GM21526 (cell line): ENCODE measurements at regions not wholly inside any gene's neighbourhood (a gene's known extent, or its start where the extent isn't known, plus 50 kb on each side); places are given as distances from the start of the nearest gene placed in this dataset.

ENCODE experiments used
- ATAC-seq: cut with Tn5 transposase; IDR thresholded peaks from one replicate; pipeline ENCODE4 v1.9.1; 2021; ENCODE audit warnings: moderate library complexity; ENCODE audit not compliant: unreplicated experiment, low FRiP score

DNA sequence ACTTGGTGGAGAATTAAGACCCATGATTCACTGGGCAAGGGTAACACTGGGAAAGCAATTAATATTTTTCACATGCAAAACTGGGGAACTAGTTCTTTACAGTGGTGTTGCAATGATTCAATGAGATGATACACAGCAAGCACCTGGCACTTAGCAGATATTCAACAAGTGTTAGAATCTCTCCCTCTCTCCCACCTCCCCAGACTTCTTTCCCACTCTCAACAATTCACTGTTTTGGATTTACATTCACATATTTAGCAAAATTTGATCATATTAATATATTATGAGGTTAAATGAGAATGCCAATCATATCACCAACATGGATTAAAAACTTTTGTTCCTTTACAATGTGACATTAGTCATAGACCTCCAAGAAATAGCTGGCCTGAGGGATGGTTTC, 223.1 kb upstream of the GRIP1 start:
- no peak for ATAC-seq

DNA sequence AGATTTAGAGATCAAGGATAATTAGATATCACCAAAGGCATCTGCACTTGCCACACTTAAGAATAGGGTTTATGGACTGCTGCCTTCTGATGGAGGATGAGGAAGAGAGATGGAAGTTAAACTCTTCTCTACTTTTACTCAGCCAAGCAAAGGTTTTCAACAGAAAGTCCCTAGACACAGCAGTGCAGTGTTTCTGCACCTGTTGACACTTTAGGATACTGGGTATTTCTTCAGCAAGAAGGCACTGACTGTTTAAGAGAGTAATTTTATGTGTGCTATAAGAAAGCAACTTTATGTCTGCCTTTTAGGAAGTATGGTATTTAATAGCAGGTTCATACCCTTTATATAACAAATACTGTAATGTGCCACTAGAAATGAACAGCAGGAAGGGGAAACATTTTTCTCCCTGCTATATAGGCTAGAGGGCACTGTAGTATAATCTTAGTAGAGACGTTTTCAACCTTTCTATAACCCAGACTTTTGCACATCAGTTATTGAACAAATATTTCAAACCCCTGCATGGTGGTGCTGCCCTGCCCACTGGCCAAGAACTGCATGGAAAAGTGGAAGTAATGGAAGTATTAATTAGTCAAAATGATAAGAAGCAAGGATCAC, 225.0 kb upstream of the GRIP1 start:
- no peak for ATAC-seq

DNA sequence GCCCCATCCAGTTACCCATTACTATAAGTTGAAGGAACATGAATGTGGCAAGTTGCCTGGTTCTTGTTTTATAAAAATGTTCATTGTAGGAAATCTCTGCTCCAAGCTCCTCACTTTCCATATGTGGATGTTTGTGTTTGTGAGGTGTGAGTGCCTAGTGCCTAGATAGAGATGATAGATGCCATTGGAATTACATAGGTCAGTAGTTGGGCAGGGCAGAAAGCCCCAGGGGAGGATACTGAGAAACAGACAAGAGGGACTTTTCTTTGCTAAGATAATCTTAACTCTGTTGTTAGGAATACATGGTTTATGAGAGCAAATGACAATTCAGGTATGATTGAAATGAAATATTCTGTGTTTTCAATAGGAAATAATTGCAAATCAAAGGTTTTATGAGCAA, 226.3 kb upstream of the GRIP1 start:
- no peak for ATAC-seq

DNA sequence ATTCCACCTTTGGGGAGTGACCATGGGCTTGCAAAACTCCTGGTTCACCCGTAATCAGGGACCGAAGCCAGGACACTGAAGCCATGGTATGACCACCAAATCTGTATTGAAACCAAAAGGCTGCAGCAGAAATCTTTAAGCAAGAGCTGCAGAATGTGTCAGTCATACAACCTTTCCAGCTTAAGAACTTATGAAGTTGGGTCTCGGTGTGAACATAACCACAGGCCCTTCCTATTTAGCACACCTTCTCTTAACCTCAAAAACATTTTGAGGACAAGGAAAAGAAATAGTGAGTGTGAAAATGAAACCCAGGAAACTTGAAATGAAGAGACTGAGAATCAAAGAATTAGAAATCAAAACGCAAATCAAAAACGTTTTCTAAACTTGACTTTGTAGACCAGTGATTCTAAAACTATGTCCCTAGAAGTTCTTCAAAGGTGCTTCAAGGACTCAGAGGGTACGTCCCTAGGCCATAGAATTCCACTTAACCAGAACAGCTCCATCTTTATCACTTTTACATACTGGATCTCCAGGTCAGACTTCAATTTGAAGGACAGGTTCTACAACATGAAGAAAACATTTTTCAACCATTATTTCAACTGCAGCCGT, 231.6 kb upstream of the GRIP1 start:
- no peak for ATAC-seq

DNA sequence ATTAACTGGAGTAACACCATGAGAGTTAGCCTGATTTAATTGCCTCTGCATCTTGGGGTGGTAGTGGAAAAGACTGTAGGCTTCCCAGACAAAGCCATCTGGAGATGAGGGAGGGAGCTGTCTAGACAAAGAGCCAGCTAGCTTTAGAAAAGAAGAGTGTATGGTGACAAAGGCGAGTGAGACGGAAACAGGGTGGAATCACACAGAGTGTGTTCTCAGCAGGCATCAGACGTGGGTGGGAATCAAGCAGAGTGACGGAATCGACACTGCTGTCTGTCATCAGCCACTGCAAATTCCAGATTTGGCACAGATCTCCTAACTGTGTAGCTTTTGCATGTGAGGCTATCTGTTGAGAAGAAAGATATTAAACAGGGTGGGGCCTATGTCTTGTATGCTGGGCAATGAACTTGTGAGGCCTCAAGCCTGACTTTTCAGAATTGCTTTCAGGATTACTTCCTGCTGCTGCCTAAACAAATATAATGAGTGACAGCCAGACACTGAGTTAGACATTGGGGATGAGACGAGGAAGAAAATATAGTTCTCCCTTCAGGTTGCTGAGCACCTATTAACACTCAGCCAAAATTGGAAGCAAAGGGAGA, 236.5 kb upstream of the GRIP1 start:
- ATAC-seq, result no peak

DNA sequence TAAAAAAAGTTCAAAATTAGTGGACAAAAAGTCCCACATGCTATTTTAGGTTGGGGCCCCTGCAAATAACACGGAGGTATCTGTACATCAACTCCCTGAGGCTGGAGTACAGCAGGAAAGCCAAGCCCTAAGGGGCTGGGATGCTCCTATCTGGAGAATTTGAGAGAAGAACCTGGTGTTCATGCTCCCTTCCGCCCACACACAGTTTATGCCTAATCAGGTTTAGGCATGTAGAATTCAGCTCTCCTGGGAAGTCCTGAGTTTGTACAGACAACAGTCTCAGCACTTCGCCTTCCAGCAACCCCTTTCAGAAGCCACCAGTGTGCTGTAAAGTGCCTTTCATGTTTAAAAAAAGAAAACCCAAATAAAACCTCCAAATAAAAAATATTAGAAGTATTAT, 237.3 kb upstream of the GRIP1 start:
- no peak for ATAC-seq

DNA sequence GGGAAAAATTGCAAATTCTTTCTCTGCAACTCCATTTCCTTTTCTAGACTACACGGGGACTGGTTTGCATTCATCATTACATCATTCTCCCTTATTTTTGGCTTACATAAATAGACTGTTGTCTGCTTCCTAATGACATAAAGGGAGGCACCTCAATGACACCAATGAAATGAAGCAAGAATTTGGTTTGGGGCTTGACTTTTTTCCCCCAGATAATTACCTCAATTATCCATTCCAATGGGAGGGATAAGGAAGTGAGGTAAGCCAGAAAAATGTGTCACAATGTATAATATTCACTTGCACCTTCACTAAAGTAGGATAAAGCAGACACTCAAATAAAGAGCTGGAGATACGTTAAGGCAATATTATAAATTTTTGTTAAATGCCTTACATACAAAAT, 240.6 kb upstream of the GRIP1 start:
- no peak for ATAC-seq

DNA sequence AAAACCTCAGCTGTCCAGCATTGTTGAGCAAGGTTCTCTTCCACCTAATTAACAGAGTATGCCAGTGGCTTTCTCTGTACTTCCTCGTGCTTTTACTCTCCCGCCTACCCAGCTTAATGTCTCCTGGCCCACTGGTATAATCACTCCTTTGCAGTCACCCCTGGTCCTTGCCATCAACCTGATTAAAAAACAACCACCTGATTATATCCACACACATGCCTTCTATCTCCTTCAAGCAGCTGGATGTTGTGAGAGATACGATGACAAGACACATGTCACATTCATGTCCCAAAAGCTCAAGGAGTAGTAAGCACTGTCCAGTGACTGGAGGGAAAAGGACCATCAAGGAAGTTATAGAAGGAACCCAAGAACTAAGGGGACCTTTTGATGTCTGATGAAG, 241.3 kb upstream of the GRIP1 start:
- ATAC-seq, result no peak

DNA sequence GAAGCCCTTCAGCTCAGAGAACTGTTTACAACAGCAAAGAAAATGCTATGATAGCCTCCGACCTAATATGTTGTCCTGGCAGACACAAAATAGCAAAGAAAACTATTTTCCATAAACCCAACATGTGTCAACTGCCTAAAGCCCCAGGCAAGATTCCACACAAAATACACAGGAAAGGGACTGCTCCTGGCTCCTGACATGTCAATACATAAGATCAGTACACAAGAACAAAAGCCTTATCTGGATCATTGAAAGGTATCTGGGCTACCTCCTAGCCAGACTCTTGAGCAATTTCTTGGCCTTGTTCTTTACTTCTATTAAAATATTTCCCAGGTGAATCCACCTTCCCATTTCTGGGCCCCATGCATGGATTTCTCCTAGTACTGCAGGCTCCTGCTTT, 242.3 kb upstream of the GRIP1 start:
- ATAC-seq, result no peak

DNA sequence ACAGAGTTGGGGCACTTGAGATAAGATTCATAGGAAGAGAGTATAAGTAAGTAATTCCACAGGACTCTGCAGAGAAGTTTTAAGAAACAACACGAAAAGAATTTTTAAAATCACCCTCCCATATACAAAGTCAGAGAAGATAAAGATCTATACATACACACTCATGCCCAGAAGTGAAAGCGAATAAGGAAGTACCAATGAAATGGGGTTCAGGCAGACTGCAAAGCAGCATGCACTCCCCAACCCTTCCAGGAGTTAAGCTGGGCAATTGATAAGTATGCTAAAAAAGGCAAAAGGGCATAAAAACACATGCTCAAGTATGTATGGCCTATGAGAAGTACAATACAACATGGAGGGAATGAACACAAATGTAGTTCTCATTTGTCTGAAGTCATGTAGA, 246.2 kb upstream of the GRIP1 start:
- ATAC-seq, result no peak

DNA sequence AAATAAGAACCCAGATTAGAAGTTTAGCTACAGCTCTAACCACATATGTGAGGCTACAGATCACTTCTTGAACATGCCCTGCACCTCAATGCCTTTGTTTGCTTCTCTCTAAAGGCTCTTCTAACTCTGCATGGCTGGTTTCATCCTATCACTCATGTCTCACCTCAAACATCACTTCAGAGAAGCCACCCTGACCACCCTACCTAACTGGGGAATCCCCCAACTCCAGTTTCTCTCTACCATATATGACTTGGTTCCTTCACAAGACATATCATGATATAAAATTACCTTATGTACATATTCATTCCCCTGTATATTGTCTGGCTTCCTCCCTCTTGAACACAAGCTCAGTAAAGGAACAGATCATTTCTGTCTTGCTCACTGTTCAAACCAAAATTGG, 250.2 kb upstream of the GRIP1 start:
- no peak for ATAC-seq

DNA sequence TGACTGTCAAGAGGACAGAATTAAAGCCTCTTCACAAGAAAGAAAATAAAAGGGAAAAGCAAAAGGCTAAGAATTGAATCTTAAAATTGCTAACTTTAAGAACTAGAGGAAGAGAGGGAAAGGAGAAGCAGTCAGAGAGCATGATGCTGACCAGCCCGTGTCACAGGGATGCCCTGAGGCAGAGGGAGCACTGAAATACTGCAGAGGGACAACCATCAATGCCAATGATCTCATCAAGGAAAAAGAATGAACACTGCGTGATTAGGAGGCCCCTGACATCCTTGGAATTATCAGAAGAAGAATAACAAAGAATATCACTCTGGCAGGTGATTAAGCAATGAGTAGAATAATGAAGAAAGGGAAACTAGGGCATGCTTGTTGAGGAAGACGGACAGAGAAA, 252.2 kb upstream of the GRIP1 start:
- no peak for ATAC-seq

DNA sequence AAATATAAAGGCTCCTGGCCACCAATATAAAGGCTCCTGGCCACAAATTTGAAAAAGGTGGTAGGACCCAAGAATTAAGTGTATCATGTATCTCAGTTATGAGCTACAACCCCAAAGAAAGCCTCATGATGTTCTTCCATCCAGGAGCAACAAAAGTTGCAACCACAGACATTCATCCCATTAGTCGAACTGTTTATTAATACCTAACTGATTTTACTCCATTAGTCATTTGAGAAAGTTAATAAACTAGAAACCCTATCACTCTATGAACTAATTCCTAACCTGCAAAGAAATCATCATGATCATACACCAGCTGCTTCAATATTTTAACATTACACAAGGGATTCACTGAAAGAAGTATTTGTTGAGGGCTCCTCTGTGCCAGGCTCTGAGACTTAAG, 253.2 kb upstream of the GRIP1 start:
- no peak for ATAC-seq

DNA sequence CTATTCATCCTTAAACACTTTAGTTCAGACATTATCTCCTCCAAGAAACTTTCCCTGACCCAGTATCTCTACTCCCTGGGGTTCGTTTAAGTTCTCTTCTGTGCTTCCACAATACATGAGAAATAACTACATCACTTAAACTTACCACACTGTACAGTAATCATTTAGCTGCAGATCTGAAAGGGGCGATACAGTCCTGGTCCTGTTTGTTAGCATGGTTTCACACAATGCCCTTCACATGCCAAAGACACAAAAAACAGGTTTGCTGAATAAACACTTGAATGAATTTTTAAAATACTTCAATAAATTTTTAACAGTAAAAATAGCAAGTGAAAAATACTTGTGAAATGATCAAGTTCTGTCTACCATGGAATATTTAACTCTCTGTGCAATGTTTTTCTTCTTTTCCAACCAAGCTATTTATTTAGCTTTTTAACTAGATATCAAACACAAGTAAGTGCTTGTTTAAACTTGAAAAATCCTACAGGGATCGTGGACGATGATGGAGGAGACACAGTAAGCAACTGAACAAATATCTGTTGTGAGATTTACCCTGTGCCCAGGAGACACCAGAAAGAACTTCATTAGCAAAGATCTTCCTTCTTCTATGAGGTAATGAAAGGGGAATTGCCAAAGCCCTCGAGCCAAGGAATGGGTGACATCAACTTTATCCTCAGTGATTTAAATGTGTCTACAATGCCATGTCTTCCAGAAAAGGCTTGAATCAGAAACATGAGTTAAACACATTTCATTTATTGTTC, 255.6 kb upstream of the GRIP1 start:
- no peak for ATAC-seq

DNA sequence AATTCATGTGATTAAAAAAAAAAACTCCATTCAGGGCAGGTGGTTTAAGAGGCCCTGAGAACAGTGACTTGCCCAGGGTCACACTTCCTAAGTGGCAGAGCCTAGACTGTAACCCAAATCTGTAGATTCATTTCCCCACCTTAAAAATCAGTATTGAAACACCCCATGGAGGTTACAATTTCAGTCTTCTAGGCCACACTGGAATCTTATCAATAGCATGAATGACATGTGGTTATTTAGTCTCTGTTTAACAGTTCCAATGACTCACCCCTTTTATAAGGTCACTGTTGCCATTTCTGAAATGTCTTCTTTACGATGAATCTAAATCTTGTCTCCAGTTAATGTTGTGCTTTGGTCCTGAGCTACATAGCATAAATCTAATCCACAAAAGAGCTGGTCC, 262.3 kb upstream of the GRIP1 start:
- ATAC-seq, result no peak

DNA sequence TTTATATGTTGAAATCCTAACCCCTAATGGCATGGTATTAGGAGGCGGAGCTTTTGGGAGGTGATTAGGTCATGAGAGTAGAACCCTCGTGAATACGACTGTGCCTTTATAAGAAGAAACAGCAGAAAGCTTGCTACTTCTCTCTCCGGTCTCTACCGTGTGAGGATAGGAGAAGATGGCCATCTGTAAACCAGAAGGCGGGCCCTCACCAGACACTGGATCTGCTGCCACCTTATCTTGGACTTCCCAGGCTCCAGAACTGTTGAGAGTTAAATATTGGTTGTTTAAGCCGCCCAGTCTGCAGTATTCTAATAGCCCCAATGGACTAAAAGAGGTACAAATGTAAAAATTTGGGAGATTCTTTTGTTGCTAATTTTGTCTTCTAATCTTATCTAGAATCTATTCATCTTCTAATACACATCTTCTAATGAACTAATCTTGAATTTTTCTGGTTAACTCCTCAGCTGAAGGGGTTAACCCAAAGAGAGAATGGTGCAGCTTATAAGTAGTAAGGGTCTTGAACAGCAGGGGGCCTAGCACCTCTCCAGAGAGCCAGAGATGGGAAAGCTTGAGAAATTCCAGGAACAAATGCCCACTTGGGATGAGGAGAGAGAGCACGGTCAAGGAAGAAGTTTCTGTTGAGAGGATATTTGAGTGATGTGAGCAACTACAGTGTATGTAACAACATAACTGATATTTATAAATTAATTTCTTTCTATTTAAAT, 264.0 kb upstream of the GRIP1 start:
- ATAC-seq, result no peak

DNA sequence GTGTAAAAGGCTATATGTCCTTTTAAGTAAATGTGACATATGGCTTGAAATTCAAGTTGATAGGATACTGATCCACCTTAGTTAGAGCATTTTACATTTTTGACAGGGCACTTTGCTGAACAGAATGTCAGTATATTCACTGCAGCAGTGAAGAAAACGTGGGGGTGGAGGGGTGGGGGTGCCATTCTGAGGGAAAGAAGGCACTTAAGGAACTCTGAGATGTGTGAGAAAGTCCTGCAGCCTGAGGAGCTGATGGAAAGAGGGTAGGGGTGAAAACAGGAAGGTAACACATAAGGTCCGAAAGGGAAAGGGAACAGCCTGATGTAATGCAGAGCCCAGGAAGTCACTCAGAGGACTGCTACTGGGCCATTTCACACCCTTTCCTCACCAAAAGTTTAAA, 265.5 kb upstream of the GRIP1 start:
- ATAC-seq, result no peak

DNA sequence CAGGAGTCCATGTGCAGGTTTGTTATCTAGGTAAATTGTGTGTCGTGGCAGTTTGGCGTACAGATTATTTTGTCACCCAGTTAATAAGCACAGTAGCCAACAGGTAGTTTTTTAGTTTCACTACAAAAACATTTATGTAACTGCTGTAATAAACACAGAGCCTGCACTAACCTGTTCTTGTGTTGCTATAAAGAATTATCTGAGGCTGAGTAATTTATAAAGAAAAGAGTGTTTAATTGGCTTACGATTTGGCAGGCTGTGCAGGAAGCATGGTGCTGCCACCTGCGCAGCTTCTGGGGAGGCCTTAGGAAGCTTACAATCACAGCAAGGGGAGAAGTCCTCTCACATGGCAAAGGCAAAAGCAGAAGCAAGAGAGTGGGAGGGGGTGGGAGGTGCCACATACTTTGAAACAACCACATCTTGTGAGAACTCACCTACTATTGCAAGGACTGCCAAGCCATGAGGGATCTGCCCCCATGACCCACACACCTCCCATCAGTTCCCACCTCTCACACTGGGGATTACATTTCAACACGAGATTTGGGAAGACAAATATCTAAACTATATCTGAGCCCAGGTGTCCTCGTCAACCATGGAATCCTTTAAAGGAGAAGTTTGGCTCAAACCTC, 266.4 kb upstream of the GRIP1 start:
- no peak for ATAC-seq

DNA sequence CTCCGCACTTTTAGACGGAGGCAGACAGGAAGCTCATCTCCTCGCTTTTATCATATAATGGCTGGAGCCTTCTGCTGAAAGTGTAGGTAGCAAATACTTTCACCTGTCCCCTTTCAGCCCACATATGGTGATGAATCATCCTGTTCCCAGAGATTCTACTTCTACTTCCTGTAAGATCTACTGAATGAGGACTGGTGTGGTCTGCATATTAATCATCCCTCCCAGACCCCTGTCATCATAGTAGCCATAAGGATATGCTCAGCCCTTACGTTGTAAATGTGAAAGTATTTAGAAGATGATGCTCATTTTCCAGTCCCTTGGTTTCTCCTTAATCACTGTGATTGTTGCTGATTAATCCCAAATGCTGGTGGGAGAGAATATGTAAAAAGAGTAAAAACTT, 268.2 kb upstream of the GRIP1 start:
- ATAC-seq, result no peak

DNA sequence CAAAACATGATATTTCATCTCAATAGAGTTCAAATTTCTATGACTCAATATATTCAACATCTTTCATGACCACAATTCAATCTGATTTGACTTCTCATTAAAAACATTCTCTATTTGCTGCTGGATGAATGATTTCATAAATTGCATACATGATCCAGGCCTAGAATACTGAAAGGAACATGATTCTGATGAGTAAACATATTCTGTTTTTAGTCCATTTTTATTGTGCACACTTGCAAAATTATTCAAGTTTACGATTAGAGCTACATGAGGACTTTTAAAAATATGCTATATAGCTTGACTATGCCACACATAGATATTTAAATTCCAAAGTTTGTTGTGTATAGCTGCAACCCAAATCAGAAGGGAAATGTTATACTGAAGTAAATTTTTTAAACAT, 273.8 kb upstream of the GRIP1 start:
- no peak for ATAC-seq

DNA sequence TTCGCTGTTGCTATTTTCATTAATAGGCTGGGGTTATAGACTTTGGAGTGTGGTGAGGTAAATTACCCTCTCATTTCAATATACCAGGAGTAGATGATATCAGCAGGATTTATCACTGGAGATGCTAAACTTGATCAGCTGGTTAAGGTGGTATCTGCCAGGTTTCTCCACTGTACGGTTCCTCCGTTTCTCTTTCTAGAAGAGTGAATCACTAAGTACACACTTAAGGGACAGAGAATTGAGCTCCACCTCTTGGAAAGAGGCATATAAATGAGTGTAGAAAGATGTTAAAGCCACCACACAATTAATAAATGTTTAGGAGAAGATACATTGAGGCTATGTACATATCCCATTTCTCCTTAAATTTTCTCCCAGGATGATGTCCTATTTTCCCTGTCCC, 277.4 kb upstream of the GRIP1 start:
- ATAC-seq, result no peak
